ENCODE measurements at regions not wholly inside any gene's neighbourhood (a gene's known extent, or its start where the extent isn't known, plus 50 kb on each side); places are given as distances from the start of the nearest gene placed in this dataset.

- peak; percentile 21 for DNase-seq (ENCODE audit: low read depth, low spot score)
Observed at GRCh38 chr10:129035052-129035827, 431.8 kb upstream of the MGMT start.

- no peak for DNase-seq (ENCODE audit: low read depth, low spot score)
Observed at GRCh38 chr10:129038522-129038921, 428.5 kb upstream of the MGMT start.

GRCh38 chr10:129039406-129040370 is 427.4 kb upstream of the MGMT start:
- DNase-seq (ENCODE audit: low read depth, low spot score): no peak

- DNase-seq (ENCODE audit: low read depth, low spot score): no peak
Observed at GRCh38 chr10:129040377-129040776, 426.7 kb upstream of the MGMT start.

GRCh38 chr10:129041916-129042315 is 425.1 kb upstream of the MGMT start:
- no peak for DNase-seq (ENCODE audit: low read depth, low spot score)

GRCh38 chr10:129042776-129043595 is 424.1 kb upstream of the MGMT start:
- DNase-seq (ENCODE audit: low read depth, low spot score): no peak

- no peak for DNase-seq (ENCODE audit: low read depth, low spot score)
Observed at GRCh38 chr10:129043691-129044090, 423.4 kb upstream of the MGMT start.

GRCh38 chr10:129045599-129045998 is 421.4 kb upstream of the MGMT start:
- no peak for DNase-seq (ENCODE audit: low read depth, low spot score)

GRCh38 chr10:129046065-129046681 is 420.9 kb upstream of the MGMT start:
- DNase-seq (ENCODE audit: low read depth, low spot score): no peak

GRCh38 chr10:129046962-129047361 is 420.1 kb upstream of the MGMT start:
- no peak for DNase-seq (ENCODE audit: low read depth, low spot score)

- no peak for DNase-seq (ENCODE audit: low read depth, low spot score)
Observed at GRCh38 chr10:129047600-129047999, 419.4 kb upstream of the MGMT start.

- no peak for DNase-seq (ENCODE audit: low read depth, low spot score)
Observed at GRCh38 chr10:129048513-129048912, 418.5 kb upstream of the MGMT start.

- no peak for DNase-seq (ENCODE audit: low read depth, low spot score)
Observed at GRCh38 chr10:129049501-129049900, 417.5 kb upstream of the MGMT start.

- DNase-seq (ENCODE audit: low read depth, low spot score): no peak
Observed at GRCh38 chr10:129055225-129055624, 411.8 kb upstream of the MGMT start.

- DNase-seq (ENCODE audit: low read depth, low spot score): no peak
Observed at GRCh38 chr10:129055986-129056385, 411.1 kb upstream of the MGMT start.

- no peak for DNase-seq (ENCODE audit: low read depth, low spot score)
Observed at GRCh38 chr10:129056734-129057689, 410.0 kb upstream of the MGMT start.

- DNase-seq (ENCODE audit: low read depth, low spot score): no peak
Observed at GRCh38 chr10:129057856-129058663, 409.0 kb upstream of the MGMT start.

- DNase-seq (ENCODE audit: low read depth, low spot score): no peak
Observed at GRCh38 chr10:129058664-129059155, 408.3 kb upstream of the MGMT start.

- no peak for DNase-seq (ENCODE audit: low read depth, low spot score)
Observed at GRCh38 chr10:129059977-129060376, 407.1 kb upstream of the MGMT start.
